ENCODE measurements at regions not wholly inside any gene's neighbourhood (a gene's known extent, or its start where the extent isn't known, plus 50 kb on each side); places are given as distances from the start of the nearest gene placed in this dataset.

DNA sequence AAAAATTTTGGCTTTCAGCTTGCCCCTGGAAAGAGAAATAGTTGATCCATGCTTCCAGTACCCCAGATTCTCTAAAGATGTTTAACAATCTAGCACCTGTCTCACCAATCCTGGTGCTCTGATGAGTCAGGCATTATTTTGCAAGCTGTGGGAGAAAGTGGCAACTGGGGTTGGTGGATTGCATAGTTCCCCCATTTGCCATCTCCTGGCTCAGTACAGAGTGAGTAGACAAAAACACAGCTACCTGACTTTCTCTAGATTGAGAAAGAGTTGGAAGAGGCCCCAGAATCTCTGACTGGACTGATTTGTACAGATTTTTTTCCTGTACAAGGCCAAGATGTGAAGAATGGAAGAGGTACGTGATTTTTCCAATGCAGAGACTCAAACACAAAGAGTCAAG, 75.1 kb upstream of the NEGR1 start:
- in situ Hi-C loops (cut with HindIII; ENCODE audit: low pct_unique_long_range_greater_than_20kb, low sequenced_read_pairs): no loop called here
- DNase-seq (ENCODE audit: low read depth, low spot score): no peak

- in situ Hi-C loops (cut with HindIII; ENCODE audit: low pct_unique_long_range_greater_than_20kb, low sequenced_read_pairs): no loop called here
- DNase-seq (ENCODE audit: low read depth, low spot score): no peak
Observed at GRCh38 chr1:72355899-72356298, 73.6 kb upstream of the NEGR1 start.

DNA sequence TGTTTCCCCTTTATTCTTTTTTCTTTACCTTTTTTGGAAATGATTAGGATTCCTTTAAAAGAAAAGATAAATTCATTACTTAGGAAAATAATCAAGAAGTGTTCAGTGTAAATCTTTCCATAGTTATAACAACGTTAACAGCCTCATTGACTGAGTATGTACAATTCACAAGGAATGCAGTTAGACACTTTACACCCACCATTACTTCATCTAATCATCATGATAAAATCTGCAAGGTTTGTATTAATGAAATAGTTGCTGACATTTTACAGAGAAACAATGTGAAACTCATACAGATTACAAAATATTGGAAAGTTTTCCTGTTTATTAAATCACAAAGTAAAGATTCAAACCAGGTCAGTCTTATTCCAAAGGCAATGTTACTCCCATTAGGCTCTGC, 59.3 kb upstream of the NEGR1 start:
- in situ Hi-C loops (cut with HindIII; ENCODE audit: low pct_unique_long_range_greater_than_20kb, low sequenced_read_pairs): no loop called here
- DNase-seq (ENCODE audit: low read depth, low spot score): no peak

DNA sequence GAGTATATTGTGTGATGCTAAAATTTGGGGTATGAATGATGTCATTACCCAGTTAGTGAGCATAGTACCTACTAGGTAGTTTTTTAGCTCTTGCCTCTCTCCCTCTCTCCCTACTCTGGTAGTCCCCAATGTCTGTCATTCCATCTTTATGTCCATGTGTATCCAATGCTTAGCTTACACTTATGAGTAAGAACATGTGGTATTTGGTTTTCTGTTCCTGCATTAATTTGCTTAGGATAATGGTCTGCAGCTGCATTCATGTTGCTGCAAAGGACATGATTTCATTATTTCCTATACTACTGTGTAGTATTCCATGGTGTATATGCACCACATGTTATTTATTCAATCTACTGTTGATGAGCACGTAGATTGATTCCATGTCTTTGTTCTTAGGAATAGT, 54.4 kb upstream of the NEGR1 start:
- DNase-seq (ENCODE audit: low read depth, low spot score): no peak
- in situ Hi-C loops (cut with HindIII; ENCODE audit: low pct_unique_long_range_greater_than_20kb, low sequenced_read_pairs): no loop called here

Small RNA genes in the stretch of these regions (small RNA-seq; reads per million reads assigned to genes)
- gene RN7SKP19: 0 reads per million in 2 experiments
- 0 to 0.57 reads per million in 2 experiments for gene RNA5SP50
- gene RNU4ATAC8P: 0 reads per million in 2 experiments
- gene RNU6-1246P: 0 reads per million in 2 experiments
